Endometrium (tissue), 2 donors: ENCODE measurements at regions not wholly inside any gene's neighbourhood (a gene's known extent, or its start where the extent isn't known, plus 50 kb on each side); places are given as distances from the start of the nearest gene placed in this dataset.
"Not testable (repeated sequence)": the region's sequence is repeated elsewhere in the genome, so short reads cannot be mapped to it uniquely, and the experiment has no call there.

Experiments
- FAIRE-seq: peaks from 2 replicates; lab custom pipeline; 2012; peaks lifted over from hg19 to GRCh38; lab: Jason Lieb, UNC
- donor health status: control.
- donor health status: control.

- FAIRE-seq: no peak
Measured at GRCh38 chr9:25029743-25030142, 484.0 kb upstream of the IZUMO3 start.

DNA sequence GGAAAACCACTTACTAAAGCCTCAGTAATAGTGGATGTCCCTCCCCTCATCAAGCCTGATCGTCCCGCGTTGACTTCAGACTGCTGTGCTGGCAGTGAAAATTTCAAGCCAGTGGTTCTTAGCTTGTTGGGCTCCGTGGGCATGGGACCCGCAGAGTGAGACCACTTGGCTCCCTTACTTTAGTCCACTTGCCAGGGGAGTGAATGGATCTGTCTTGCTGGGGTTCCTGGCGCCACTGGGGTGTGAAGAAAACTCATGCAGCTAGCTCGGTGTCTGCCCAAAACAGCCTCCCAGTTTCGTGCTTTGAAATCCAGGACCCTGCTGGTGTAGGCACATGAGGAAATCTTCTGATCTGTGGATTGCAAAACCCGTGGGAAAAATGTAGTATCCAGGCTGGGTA is 480.0 kb upstream of the IZUMO3 start:
- no peak for FAIRE-seq

GRCh38 chr9:25025156-25025555 is 479.5 kb upstream of the IZUMO3 start:
- no peak for FAIRE-seq

DNA sequence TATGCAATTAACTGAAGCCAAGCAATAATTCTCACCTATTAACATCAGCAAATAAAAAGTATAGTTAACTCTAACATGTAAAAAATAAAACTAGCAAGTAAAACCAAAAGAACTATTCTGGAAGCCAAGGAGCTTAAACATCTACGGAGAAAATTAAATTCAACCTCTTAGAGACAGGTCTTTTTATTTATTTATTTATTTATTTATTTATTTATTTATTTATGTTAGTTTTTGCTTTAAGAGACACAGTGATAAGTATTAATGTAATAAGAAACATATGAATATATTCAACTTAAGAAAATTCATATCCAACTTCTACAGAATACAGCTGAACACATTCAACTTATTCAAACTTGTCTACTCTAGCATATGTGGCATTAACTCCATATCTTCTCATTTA is 472.1 kb upstream of the IZUMO3 start:
- FAIRE-seq: no peak

DNA sequence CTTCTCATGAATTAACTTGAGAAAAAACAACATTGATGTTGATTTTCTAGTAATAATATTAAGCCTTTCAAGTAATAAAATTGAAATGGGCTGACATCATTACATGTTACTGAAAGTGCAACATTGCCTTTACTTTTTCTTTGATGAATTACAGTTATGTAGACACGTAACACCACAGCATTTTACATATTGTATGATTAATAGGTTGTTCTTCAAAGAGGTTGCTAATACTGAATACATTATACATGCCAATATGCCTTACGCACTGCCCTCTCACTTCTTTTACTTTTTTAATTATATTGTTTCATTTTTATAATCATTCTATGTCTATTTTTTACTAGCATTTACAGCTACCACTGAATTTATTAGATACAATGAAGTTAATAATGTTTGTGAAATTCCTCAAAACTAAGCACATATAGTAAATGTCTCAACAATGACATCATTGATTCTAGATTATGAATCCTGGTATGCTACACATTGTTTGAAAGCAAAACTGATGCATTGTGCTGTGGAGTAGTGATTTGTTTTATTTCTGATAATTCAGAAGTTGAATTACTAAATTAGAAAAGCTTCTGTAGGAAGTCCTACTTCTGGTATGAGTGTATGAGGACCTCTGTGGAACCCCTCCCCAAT is 464.4 kb upstream of the IZUMO3 start:
- no peak for FAIRE-seq

DNA sequence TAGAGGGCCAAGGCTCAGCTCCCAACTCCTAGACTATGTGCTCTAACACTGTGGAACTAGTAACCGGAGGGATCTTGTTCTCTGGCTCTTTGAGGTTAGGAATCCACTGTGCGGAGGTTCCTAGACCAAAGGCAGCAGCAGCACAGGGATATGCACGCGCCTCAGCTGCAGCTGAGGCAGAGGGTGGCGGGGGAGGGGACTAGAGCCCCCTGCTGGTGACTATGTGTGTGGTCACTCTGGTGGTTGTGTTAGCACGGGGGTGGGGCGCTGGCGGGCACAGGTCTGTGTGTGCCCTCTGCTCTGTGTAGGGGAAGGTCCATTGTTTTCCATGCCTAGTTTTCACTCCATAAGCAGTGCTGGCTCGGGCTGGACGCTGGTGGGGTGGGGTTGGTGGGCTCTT is 458.0 kb upstream of the IZUMO3 start:
- no peak for FAIRE-seq

- FAIRE-seq: no peak
Measured at GRCh38 chr9:24986331-24986730, 440.6 kb upstream of the IZUMO3 start.

- FAIRE-seq: not testable (repeated sequence)
Measured at GRCh38 chr9:24970780-24971179, 425.1 kb upstream of the IZUMO3 start.

GRCh38 chr9:24961762-24962161 is 416.1 kb upstream of the IZUMO3 start:
- no peak for FAIRE-seq

DNA sequence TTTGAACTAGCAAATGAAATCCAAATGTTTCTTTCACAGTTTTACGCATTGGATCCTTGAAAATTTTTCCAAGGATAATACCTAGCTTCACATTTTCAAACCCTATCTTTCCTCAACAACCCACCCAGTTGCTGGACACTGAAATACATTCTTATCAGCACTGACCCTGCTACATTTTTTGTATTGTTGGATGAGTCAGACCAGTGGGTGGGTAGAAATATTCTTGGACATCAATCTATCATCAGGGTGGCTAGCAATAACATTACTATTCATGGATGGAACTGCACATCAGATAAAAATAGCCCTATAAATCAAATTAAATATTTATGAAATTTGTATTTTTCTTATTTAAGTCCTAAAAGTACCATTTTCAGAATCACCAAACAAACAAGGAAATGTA is 407.4 kb upstream of the IZUMO3 start:
- FAIRE-seq: no peak

DNA sequence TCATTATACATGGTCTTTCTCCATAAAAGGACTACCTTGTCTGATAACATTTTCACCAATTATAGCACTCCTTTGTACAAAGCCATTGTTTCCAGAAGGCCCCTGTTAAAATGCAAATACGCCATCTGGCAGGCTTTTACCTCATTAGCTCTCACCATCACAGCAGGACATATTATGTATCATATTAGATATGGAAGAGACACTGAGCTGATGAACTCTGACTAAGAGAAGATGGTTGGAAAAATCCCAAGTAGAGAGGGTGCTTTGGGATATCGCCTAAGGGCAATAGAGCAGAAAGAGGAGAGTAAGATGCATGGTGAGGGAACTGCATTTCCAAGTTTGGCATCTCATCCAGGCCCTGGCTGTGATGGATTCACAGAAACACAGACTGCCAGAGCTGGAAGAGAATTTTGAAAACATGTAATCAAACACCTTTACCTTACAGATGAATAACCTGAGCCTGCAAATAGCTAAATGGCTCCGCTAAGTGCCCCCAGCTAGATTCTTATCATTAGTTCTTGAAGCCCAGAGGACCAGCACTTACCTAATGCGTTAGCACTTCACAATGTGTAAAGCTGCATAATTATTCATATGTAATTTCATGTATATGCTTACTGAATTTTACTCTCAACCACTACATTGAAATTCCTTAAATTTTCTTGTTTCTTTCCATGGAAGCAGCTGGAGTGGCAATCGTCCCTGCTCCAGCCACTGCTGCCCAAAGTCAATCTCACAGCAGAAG is 393.6 kb upstream of the IZUMO3 start:
- no peak for FAIRE-seq

GRCh38 chr9:24936117-24936516 is 390.4 kb upstream of the IZUMO3 start:
- FAIRE-seq: no peak

DNA sequence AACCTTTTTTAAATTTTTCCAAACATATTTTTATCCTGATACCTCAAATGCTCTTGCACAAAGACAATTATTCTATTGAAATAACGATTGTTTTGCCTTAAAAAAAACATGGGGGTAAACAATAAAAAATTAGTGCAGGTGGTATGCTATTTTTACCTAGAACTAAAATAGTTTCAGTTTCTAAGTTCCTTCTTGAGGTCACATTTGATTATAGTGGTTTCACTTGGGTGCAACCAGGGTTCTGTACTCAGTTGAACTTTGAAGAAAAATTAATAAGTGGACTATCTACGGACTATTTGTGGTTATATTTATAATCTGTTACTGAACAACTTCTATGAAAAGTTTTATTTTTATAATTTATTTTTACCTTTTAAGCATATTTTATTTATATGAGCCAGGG is 387.1 kb upstream of the IZUMO3 start:
- no peak for FAIRE-seq

DNA sequence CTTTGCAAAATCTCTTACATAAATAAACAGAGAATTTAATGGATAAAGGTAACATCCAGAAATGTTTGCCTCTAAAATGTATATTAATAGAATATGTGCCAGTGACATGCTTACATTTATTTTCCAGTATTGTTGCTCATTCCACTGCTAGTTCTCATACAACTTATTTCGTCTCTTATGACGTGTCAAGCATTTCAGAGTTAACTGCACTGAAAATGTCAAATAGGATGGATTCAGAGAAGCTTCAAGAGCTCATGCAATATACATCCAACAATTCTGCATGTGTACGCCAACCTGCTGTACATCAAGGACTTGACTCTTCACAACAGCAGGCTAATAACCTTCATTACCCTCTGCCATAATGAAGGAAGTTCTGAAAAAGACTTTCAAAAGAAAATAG is 386.2 kb upstream of the IZUMO3 start:
- FAIRE-seq: no peak

DNA sequence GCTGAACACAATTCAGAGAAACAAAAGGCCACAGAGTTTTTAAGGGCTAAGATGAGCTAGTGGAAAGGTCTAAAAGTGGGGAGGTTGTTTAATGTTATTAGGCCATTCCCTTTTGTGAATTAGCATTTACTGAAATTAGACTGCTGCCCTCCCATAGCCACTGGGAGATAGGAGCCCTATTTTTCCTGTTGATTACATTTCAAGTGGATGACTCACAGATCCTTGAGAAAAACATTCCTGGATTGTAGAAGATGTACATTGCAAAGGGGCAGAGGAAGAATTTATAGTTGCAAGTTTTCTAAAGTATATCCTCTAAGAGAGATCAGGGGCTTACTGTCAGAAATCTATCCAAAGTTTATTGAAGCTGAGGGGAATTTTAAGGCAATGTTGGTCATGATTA is 367.1 kb upstream of the IZUMO3 start:
- no peak for FAIRE-seq

DNA sequence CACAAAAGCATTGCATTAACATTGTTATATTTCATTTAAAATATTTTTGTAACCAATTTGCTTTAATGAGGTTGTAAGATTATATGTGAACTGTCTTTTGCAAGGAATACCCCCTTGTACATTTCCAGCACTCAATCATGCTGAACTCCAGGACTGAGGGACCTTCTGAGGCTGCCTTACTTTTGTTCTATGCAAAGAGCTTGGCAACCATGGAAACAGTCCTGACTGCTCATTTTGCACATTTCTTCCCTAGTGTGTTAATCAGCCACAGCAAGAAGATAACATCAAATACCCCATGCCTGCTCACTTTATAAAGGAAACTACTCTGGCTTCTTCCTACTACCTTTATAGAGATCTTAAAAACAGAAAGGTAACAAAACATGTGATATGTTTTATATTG is 355.6 kb upstream of the IZUMO3 start:
- FAIRE-seq: no peak

DNA sequence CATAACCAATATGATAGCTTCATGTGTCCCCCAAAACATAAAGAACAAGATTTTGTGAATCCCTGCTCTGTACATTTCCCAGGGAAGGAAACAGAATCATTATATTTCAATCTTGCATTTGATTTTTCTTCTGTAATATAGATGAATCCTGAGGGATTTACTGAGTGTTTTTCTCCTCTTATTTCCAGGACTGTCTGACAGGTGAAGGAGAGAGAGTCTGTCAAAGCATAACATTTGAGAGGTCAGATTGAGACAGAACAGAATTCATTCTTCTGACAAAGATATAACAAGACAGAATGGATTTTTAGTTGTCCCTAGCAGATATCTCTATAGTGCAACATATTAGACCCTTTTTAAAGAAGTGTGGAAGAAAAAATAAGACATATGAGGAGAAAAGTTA is 354.5 kb upstream of the IZUMO3 start:
- no peak for FAIRE-seq

- FAIRE-seq: no peak
Measured at GRCh38 chr9:24899463-24899862, 353.8 kb upstream of the IZUMO3 start.

DNA sequence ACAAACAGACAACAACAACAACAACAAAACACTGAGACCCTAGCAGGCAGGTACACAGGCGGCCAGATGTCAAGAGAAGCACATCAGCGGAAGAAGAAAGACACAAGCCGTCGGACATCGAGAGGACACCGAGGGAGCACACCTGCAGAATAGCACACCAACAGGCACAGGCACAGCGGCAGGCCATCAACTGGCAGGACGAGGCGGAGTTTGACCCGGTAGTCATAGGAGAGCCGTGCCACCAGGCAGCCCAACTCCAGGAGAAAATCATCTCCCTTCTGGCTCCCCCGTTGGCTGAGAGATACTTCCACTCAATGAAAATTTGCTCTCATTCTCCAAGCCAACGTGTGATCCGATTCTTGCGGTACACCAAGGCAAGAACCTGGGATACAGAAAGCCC is 352.1 kb upstream of the IZUMO3 start:
- no peak for FAIRE-seq

- FAIRE-seq: no peak
Measured at GRCh38 chr9:24881361-24881760, 335.7 kb upstream of the IZUMO3 start.

DNA sequence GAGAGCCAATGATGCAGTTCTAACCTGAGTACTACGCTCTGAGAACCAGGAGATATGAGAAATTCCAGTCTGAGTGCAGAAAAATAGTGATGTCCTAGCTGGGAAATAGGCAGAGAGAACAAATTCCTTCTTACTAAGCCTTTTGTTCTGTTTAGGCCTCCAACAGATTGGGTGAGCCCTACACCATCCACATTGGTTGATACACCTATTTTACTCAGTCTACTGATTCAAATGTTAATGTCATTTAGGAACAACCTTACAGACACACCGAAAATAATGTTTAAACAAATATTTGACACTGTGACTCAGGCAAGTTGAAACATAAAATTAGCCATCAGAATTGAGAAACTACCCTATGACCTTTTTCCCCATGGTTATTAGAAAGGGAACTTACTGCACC is 333.9 kb upstream of the IZUMO3 start:
- FAIRE-seq: no peak

DNA sequence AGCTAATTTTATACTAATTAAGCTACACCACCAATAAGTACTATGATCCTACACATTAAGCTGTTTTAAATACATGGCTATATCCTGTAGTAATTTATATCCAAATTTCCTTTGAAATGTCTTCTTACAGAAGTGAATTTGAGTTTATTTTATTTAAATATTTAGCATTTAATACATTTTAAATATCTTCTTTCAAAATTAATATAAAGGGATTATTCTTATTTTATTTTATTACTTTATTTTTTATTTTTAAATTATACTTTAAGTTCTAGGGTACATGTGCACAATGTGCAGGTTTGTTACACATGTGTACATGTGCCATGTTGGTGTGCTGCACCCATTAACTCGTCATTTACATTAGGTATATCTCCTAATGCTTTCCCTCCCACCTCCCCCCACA is 310.9 kb upstream of the IZUMO3 start:
- FAIRE-seq: not testable (repeated sequence)

DNA sequence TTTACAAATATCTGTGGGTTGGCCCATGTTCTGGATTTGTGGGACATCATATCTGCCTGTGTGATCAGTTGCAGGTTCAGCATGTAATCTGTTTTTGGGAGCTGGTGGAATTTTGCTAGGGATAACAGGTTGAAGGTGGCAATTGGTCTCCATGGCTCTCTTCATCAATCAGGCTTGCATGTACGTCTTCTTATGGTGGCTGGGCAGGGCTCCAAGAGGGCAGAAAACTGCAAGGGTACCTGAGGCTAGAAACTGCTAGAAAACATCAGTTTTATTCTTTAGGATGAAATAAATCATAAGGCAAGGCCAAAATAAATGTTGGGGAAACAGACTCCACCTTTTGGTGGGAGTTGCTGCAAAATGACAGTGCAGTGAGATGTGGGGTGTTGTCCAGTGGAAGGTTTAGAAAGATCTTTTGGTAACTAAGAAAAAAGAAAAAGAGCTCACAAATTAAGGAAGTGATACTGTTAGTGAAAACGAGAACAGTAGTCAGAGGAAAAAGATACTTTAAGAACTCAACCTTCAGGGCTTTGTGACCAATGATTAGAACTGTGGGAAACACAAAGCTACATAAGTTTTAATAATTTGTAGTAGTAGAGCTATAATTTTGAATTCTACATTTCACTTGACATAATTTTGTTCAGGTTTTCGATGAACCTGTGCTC is 300.7 kb upstream of the IZUMO3 start:
- no peak for FAIRE-seq

DNA sequence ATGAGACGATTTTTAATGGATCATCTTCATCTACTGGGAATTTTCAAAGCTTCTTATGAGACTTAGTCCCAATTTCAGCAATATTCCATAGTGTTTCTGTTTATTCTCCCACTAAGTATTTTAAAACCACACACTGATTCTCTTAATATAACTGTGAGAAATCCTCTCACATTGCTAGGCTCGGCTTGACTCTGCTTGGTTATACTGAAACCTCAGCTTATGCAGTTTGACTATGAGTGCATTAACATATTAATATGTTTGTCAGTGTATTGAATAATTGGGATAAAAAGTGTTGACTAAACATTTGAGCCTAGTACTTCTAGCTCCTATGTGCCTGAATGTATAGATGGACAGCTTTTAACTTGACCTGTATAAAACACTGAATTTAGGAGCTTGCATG is 298.5 kb upstream of the IZUMO3 start:
- no peak for FAIRE-seq
